CD4-positive, alpha-beta T cell (primary cell): ENCODE measurements at regions not wholly inside any gene's neighbourhood (a gene's known extent, or its start where the extent isn't known, plus 50 kb on each side); places are given as distances from the start of the nearest gene placed in this dataset.

Experiments
- ATAC-seq: fragments of 200-7000 bp; cut with Tn5 transposase; one replicate; pipeline ENCODE4 v1.10.0; 2022; ENCODE audit warnings: mild to moderate bottlenecking; ENCODE audit not compliant: poor library complexity
- CTCF ChIA-PET: fragments of 350-600 bp; sonication (Branson Sonifier 250); formaldehyde crosslinking; loops from one replicate; lab custom pipeline; 2021; ENCODE audit warnings: antibody characterized with exemption, inconsistent platforms; lab: Charles Lee
- POLR2A ChIA-PET: fragments of 350-600 bp; sonication (Branson Sonifier 250); formaldehyde crosslinking; loops from one replicate; lab custom pipeline; 2021; ENCODE audit warnings: antibody characterized with exemption, inconsistent platforms; lab: Charles Lee
- DNase-seq, 14 experiments: peaks; one replicate each; pipeline ENCODE4 v3.0.0-alpha.2; 2013 to 2020; ENCODE audit warnings: mixed read lengths in 2 of 14
- H3K27ac ChIP-seq, 2 donors: one replicate each; pipeline versions ENCODE4 v1.5.1 to v1.7.0; 2013; ENCODE audit warnings: low read length in 2 of 2, low read depth in 1 of 2, mild to moderate bottlenecking in 1 of 2
- H3K27me3 ChIP-seq, 2 experiments: 1 replicate in 1 of 2; 2 replicates in 1 of 2; pipeline versions ENCODE4 v1.6.1 to v1.7.0; 2013; ENCODE audit warnings: low read length in 2 of 2, control low read depth in 1 of 2, mild to moderate bottlenecking in 1 of 2, moderate library complexity in 1 of 2; ENCODE audit not compliant: insufficient read depth in 2 of 2, control insufficient read depth in 1 of 2
- H3K36me3 ChIP-seq: one replicate; pipeline ENCODE4 v1.6.1; 2013; ENCODE audit warnings: low read length, control low read depth; ENCODE audit not compliant: insufficient read depth
- H3K4me1 ChIP-seq: one replicate; pipeline ENCODE4 v1.6.1; 2013; ENCODE audit warnings: low read length, control low read depth; ENCODE audit not compliant: insufficient read depth
- H3K4me3 ChIP-seq: one replicate; pipeline ENCODE4 v1.5.1; 2013; ENCODE audit warnings: mild to moderate bottlenecking, low read length, moderate library complexity
- H3K9me3 ChIP-seq, 2 experiments: 1 replicate in 1 of 2; 2 replicates in 1 of 2; pipeline versions ENCODE4 v1.6.1 to v1.7.0; 2013; ENCODE audit warnings: low read length in 2 of 2, mild to moderate bottlenecking in 2 of 2, control low read depth in 1 of 2, moderate library complexity in 1 of 2; ENCODE audit not compliant: control insufficient read depth in 1 of 2, insufficient read depth in 1 of 2
- H3K27ac Mint-ChIP-seq: one replicate; pipeline ENCODE4 v1.8.0; 2020; ENCODE audit warnings: mixed read lengths
- H3K27me3 Mint-ChIP-seq: one replicate; pipeline ENCODE4 v1.8.0; 2021; ENCODE audit warnings: mixed read lengths
- H3K36me3 Mint-ChIP-seq: one replicate; pipeline ENCODE4 v1.8.0; 2021; ENCODE audit warnings: low read depth, mixed read lengths
- H3K4me1 Mint-ChIP-seq: one replicate; pipeline ENCODE4 v1.8.0; 2021; ENCODE audit warnings: low read depth, mixed read lengths
- H3K4me3 Mint-ChIP-seq: one replicate; pipeline ENCODE4 v1.8.0; 2020; ENCODE audit warnings: mild to moderate bottlenecking, mixed read lengths
- H3K9me3 Mint-ChIP-seq: one replicate; pipeline ENCODE4 v1.8.0; 2020; ENCODE audit warnings: mixed read lengths
- CTCF ChIP-seq: fragments of 200-600 bp; IDR thresholded peaks from one replicate; pipeline ENCODE4 v1.8.0; 2022; ENCODE audit warnings: antibody characterized with exemption, mild to moderate bottlenecking
- intact Hi-C, 2 experiments: fragments of 100-400 bp; cut with DNase I in 1 of 2; cut with micrococcal nuclease in 1 of 2; formaldehyde crosslinking; loops; one replicate each; pipeline versions ENCODE4 v1.15.1 to v1.9.0; 2023 to 2025; cut with DNase I, micrococcal nuclease

GRCh38 chr3:127443581-127444375 lies 146.8 kb downstream of the TPRA1 start:
- intact Hi-C loops = no loop called here
- Mint-ChIP-seq H3K36me3 (no peaks in the 10 kb centered on the region), H3K4me3 (no peak overlapping the region), H3K27me3 (peaks cover 37% of the 10 kb centered on the region), H3K9me3 (no peaks in the 10 kb centered on the region), H3K4me1 (no peaks in the 10 kb centered on the region), H3K27ac (no peak overlapping the region)
- no peaks in the 10 kb centered on the region for H3K4me1 ChIP-seq
- peaks cover 0 to 5% of the 10 kb centered on the region in 2 experiments for H3K9me3 ChIP-seq
- no peak overlapping the region for H3K27ac ChIP-seq
- no peaks in the 10 kb centered on the region for H3K36me3 ChIP-seq
- ChIA-PET POLR2A (no interaction called here), CTCF (no interaction called here)
- peaks cover 0 to 6% of the 10 kb centered on the region in 2 experiments for H3K27me3 ChIP-seq
- no peak for TF ChIP-seq CTCF
- no peak overlapping the region for H3K4me3 ChIP-seq
- ATAC-seq (no peak), DNase-seq (peak in 1 of 14 experiments; percentile 30)

- Mint-ChIP-seq H3K27ac (no peak overlapping the region), H3K36me3 (no peaks in the 10 kb centered on the region), H3K4me3 (no peak overlapping the region), H3K9me3 (no peaks in the 10 kb centered on the region), H3K4me1 (no peaks in the 10 kb centered on the region), H3K27me3 (peaks cover 24% of the 10 kb centered on the region)
- no peak overlapping the region for H3K27ac ChIP-seq
- no peaks in the 10 kb centered on the region for H3K4me1 ChIP-seq
- CTCF ChIA-PET = no interaction called here
- H3K9me3 ChIP-seq = peaks cover 0 to 5% of the 10 kb centered on the region in 2 experiments
- intact Hi-C loops = no loop called here
- no peaks in the 10 kb centered on the region for H3K36me3 ChIP-seq
- DNase-seq = peak in 1 of 14 experiments; percentile 10
- no peak for TF ChIP-seq CTCF
- no peak overlapping the region for H3K4me3 ChIP-seq
- POLR2A ChIA-PET = no interaction called here
- ATAC-seq = no peak
- H3K27me3 ChIP-seq = peaks cover 0 to 6% of the 10 kb centered on the region in 2 experiments
Observed at GRCh38 chr3:127442506-127442905, 148.0 kb downstream of the TPRA1 start.

- no peak for TF ChIP-seq CTCF
- no peak overlapping the region for H3K27ac ChIP-seq
- no peak for DNase-seq
- no peaks in the 10 kb centered on the region for H3K36me3 ChIP-seq
- peaks cover 16% of the 10 kb centered on the region for H3K27me3 Mint-ChIP-seq
- peaks cover 0 to 6% of the 10 kb centered on the region in 2 experiments for H3K27me3 ChIP-seq
- no peaks in the 10 kb centered on the region for H3K36me3 Mint-ChIP-seq
- H3K27ac Mint-ChIP-seq = no peak overlapping the region
- H3K4me3 Mint-ChIP-seq = no peak overlapping the region
- POLR2A ChIA-PET = interaction anchor here (0.7 kb wide), 1 partner anchor 567 kb away, joined by 3 read pairs; no protein-coding TSS in a partner anchor
- intact Hi-C loops = no loop called here
- H3K9me3 ChIP-seq = peaks cover 0 to 5% of the 10 kb centered on the region in 2 experiments
- H3K4me1 ChIP-seq = no peaks in the 10 kb centered on the region
- no peaks in the 10 kb centered on the region for H3K9me3 Mint-ChIP-seq
- H3K4me3 ChIP-seq = no peak overlapping the region
- no peak for ATAC-seq
- CTCF ChIA-PET = no interaction called here
- no peaks in the 10 kb centered on the region for H3K4me1 Mint-ChIP-seq
Observed at GRCh38 chr3:127441764-127442163, 148.8 kb downstream of the TPRA1 start.
